ENCODE measurements at regions not wholly inside any gene's neighbourhood (a gene's known extent, or its start where the extent isn't known, plus 50 kb on each side); places are given as distances from the start of the nearest gene placed in this dataset.

DNA sequence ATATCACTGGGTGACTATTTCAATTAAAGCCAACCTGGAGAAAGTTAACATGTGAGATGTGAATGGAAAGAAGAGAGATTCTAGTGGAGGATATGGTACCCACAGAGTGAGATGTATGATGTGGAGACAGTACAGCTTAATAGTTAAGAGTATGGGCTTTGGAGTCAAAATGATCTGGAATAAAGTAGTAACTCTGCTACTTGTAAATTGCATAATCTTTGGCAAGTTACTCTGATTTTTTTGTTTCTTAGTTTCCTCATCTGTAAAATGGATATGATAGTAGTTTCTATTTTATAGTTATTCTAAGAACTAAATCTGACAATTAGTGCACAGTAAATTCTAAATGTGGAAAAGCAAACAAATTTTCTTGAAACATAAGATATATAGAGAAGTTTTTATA, 79.2 kb downstream of the ISOC1 start:
- Histone ChIP-seq H3K18ac (ENCODE audit: low read length) (no peak overlapping the region), H3K79me2 (ENCODE audit: control insufficient read depth, insufficient read depth, low read length, poor library complexity) (no peaks in the 10 kb centered on the region), H2AFZ (ENCODE audit: insufficient read depth, low read length, poor library complexity) (no peak overlapping the region), H3K4me1 (ENCODE audit: control insufficient read depth in 1 of 2, insufficient read depth in 2 of 2, low read length in 2 of 2) (no peaks in the 10 kb centered on the region), H2BK12ac (ENCODE audit: low read length) (no peak overlapping the region), H3K27ac (ENCODE audit: low read depth, low read length) (no peak overlapping the region), H4K8ac (ENCODE audit: low read depth, low read length) (no peak overlapping the region), H2BK120ac (ENCODE audit: insufficient read depth, low read length, poor library complexity) (no peak overlapping the region), H3K9me3 (ENCODE audit: insufficient read depth, low read depth, low read length) (no peaks in the 10 kb centered on the region), H3K4ac (ENCODE audit: low read depth, low read length) (no peak overlapping the region), H4K12ac (ENCODE audit: low read depth, low read length) (no peak overlapping the region), H3K4me2 (ENCODE audit: low read length) (no peak overlapping the region), H3K14ac (ENCODE audit: low read length) (no peak overlapping the region), H3K23ac (ENCODE audit: low read length) (no peak overlapping the region), H4K91ac (ENCODE audit: low read depth, low read length) (no peak overlapping the region), H2BK5ac (ENCODE audit: low read depth, low read length, poor library complexity) (no peak overlapping the region), H3K79me1 (ENCODE audit: low read length) (no peaks in the 10 kb centered on the region), H2AK5ac (ENCODE audit: low read length) (no peak overlapping the region), H3K36me3 (ENCODE audit: control insufficient read depth in 1 of 2, insufficient read depth in 2 of 2, low read length in 2 of 2) (no peaks in the 10 kb centered on the region), H3K4me3 (ENCODE audit: low read depth, low read length) (no peak overlapping the region), H3K9ac (ENCODE audit: low read length) (no peak overlapping the region), H3K27me3 (ENCODE audit: insufficient read depth, low read length) (no peaks in the 10 kb centered on the region)
- no peak for DNase-seq

DNA sequence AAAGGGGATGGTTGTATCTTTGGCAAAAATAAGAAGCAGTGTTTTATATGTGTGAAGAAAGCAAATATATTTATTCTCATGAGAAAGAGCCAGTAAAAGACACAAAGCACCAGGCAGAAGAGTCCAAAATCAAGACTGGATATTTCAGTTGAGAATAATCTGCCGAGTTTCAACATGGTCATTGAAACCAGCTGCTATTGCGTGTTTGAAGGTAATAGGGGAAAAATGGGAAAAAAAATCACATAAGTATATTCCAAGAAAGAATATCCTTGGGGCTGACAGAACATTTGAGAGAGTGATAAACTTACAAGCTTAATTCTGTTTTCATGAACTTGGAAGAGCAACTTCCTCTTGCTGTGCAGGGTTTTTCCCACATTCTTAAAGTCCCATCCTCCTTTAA, 79.9 kb downstream of the ISOC1 start:
- Histone ChIP-seq H2BK12ac (ENCODE audit: low read length) (no peak overlapping the region), H3K4ac (ENCODE audit: low read depth, low read length) (no peak overlapping the region), H3K9ac (ENCODE audit: low read length) (no peak overlapping the region), H3K27ac (ENCODE audit: low read depth, low read length) (no peak overlapping the region), H4K8ac (ENCODE audit: low read depth, low read length) (no peak overlapping the region), H3K4me1 (ENCODE audit: control insufficient read depth in 1 of 2, insufficient read depth in 2 of 2, low read length in 2 of 2) (no peaks in the 10 kb centered on the region), H3K36me3 (ENCODE audit: control insufficient read depth in 1 of 2, insufficient read depth in 2 of 2, low read length in 2 of 2) (no peaks in the 10 kb centered on the region), H3K18ac (ENCODE audit: low read length) (no peak overlapping the region), H2AK5ac (ENCODE audit: low read length) (no peak overlapping the region), H3K79me1 (ENCODE audit: low read length) (no peaks in the 10 kb centered on the region), H3K9me3 (ENCODE audit: insufficient read depth, low read depth, low read length) (no peaks in the 10 kb centered on the region), H3K14ac (ENCODE audit: low read length) (no peak overlapping the region), H2AFZ (ENCODE audit: insufficient read depth, low read length, poor library complexity) (no peak overlapping the region), H2BK5ac (ENCODE audit: low read depth, low read length, poor library complexity) (no peak overlapping the region), H3K23ac (ENCODE audit: low read length) (no peak overlapping the region), H2BK120ac (ENCODE audit: insufficient read depth, low read length, poor library complexity) (no peak overlapping the region), H4K91ac (ENCODE audit: low read depth, low read length) (no peak overlapping the region), H3K27me3 (ENCODE audit: insufficient read depth, low read length) (no peaks in the 10 kb centered on the region), H3K4me2 (ENCODE audit: low read length) (no peak overlapping the region), H3K4me3 (ENCODE audit: low read depth, low read length) (no peak overlapping the region), H3K79me2 (ENCODE audit: control insufficient read depth, insufficient read depth, low read length, poor library complexity) (no peaks in the 10 kb centered on the region), H4K12ac (ENCODE audit: low read depth, low read length) (no peak overlapping the region)
- no CpG with 5 or more reads among the region's 2 CpGs for WGBS (ENCODE audit: extremely low coverage, insufficient coverage, insufficient read length)
- DNase-seq = no peak

- H2BK5ac ChIP-seq (ENCODE audit: low read depth, low read length, poor library complexity) = no peak overlapping the region
- no peak overlapping the region for H3K9ac ChIP-seq (ENCODE audit: low read length)
- H2AFZ ChIP-seq (ENCODE audit: insufficient read depth, low read length, poor library complexity) = no peak overlapping the region
- H2BK12ac ChIP-seq (ENCODE audit: low read length) = no peak overlapping the region
- no peaks in the 10 kb centered on the region for H3K79me2 ChIP-seq (ENCODE audit: control insufficient read depth, insufficient read depth, low read length, poor library complexity)
- no peak overlapping the region for H4K12ac ChIP-seq (ENCODE audit: low read depth, low read length)
- no peaks in the 10 kb centered on the region for H3K4me1 ChIP-seq (ENCODE audit: control insufficient read depth in 1 of 2, insufficient read depth in 2 of 2, low read length in 2 of 2)
- peak in 1 of 2 donors; percentile 12 for DNase-seq
- H3K9me3 ChIP-seq (ENCODE audit: insufficient read depth, low read depth, low read length) = no peaks in the 10 kb centered on the region
- H3K36me3 ChIP-seq (ENCODE audit: control insufficient read depth in 1 of 2, insufficient read depth in 2 of 2, low read length in 2 of 2) = no peaks in the 10 kb centered on the region
- H2AK5ac ChIP-seq (ENCODE audit: low read length) = no peak overlapping the region
- no peak overlapping the region for H3K27ac ChIP-seq (ENCODE audit: low read depth, low read length)
- no peak overlapping the region for H3K4me2 ChIP-seq (ENCODE audit: low read length)
- H3K14ac ChIP-seq (ENCODE audit: low read length) = no peak overlapping the region
- H3K18ac ChIP-seq (ENCODE audit: low read length) = no peak overlapping the region
- H3K23ac ChIP-seq (ENCODE audit: low read length) = no peak overlapping the region
- no peak overlapping the region for H2BK120ac ChIP-seq (ENCODE audit: insufficient read depth, low read length, poor library complexity)
- no peak overlapping the region for H3K4ac ChIP-seq (ENCODE audit: low read depth, low read length)
- no peak overlapping the region for H3K4me3 ChIP-seq (ENCODE audit: low read depth, low read length)
- H3K79me1 ChIP-seq (ENCODE audit: low read length) = no peaks in the 10 kb centered on the region
- no peak overlapping the region for H4K91ac ChIP-seq (ENCODE audit: low read depth, low read length)
- no peak overlapping the region for H4K8ac ChIP-seq (ENCODE audit: low read depth, low read length)
- H3K27me3 ChIP-seq (ENCODE audit: insufficient read depth, low read length) = no peaks in the 10 kb centered on the region
Measured at GRCh38 chr5:129177451-129177850, 82.9 kb downstream of the ISOC1 start.

GRCh38 chr5:129199308-129199707, 104.8 kb downstream of the ISOC1 start:
- WGBS (ENCODE audit: extremely low coverage, insufficient coverage, insufficient read length) = no CpG with 5 or more reads among the region's 3 CpGs
- no peak overlapping the region for H3K4ac ChIP-seq (ENCODE audit: low read depth, low read length)
- no peaks in the 10 kb centered on the region for H3K27me3 ChIP-seq (ENCODE audit: insufficient read depth, low read length)
- no peak overlapping the region for H4K91ac ChIP-seq (ENCODE audit: low read depth, low read length)
- no peak overlapping the region for H2BK12ac ChIP-seq (ENCODE audit: low read length)
- H2BK120ac ChIP-seq (ENCODE audit: insufficient read depth, low read length, poor library complexity) = no peak overlapping the region
- no peak overlapping the region for H2AFZ ChIP-seq (ENCODE audit: insufficient read depth, low read length, poor library complexity)
- no peaks in the 10 kb centered on the region for H3K79me1 ChIP-seq (ENCODE audit: low read length)
- H3K4me1 ChIP-seq (ENCODE audit: control insufficient read depth in 1 of 2, insufficient read depth in 2 of 2, low read length in 2 of 2) = no peaks in the 10 kb centered on the region
- H2BK5ac ChIP-seq (ENCODE audit: low read depth, low read length, poor library complexity) = no peak overlapping the region
- no peaks in the 10 kb centered on the region for H3K9me3 ChIP-seq (ENCODE audit: insufficient read depth, low read depth, low read length)
- no peaks in the 10 kb centered on the region for H3K36me3 ChIP-seq (ENCODE audit: control insufficient read depth in 1 of 2, insufficient read depth in 2 of 2, low read length in 2 of 2)
- no peak overlapping the region for H3K4me3 ChIP-seq (ENCODE audit: low read depth, low read length)
- peak in 1 of 2 donors; percentile 15 for DNase-seq
- no peak overlapping the region for H4K12ac ChIP-seq (ENCODE audit: low read depth, low read length)
- no peak overlapping the region for H3K27ac ChIP-seq (ENCODE audit: low read depth, low read length)
- H3K9ac ChIP-seq (ENCODE audit: low read length) = no peak overlapping the region
- H2AK5ac ChIP-seq (ENCODE audit: low read length) = no peak overlapping the region
- no peak overlapping the region for H3K23ac ChIP-seq (ENCODE audit: low read length)
- H3K14ac ChIP-seq (ENCODE audit: low read length) = no peak overlapping the region
- no peak overlapping the region for H3K4me2 ChIP-seq (ENCODE audit: low read length)
- no peak overlapping the region for H3K18ac ChIP-seq (ENCODE audit: low read length)
- H4K8ac ChIP-seq (ENCODE audit: low read depth, low read length) = no peak overlapping the region
- no peaks in the 10 kb centered on the region for H3K79me2 ChIP-seq (ENCODE audit: control insufficient read depth, insufficient read depth, low read length, poor library complexity)

DNA sequence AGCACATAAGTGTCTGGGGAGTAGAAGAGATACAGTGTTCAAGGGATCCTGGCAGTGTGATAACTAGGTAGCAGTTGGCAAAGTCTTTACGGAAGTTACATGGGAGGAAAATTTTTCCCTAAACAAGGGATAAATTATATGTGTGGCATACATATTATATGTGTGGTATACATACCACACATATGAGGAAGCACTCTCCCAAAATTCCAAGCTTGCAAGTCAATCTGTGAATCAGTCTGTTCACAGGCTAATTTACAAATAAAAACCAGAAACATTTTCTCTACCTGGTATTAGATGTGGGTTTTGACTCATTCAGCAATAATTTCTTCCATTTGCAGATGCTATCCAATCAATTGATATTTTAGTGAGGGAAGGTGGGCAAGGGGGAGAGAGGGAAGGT, 110.0 kb downstream of the ISOC1 start:
- Histone ChIP-seq H2BK12ac (ENCODE audit: low read length) (no peak overlapping the region), H3K4me1 (ENCODE audit: control insufficient read depth in 1 of 2, insufficient read depth in 2 of 2, low read length in 2 of 2) (no peaks in the 10 kb centered on the region), H3K27ac (ENCODE audit: low read depth, low read length) (no peak overlapping the region), H2BK5ac (ENCODE audit: low read depth, low read length, poor library complexity) (no peak overlapping the region), H3K36me3 (ENCODE audit: control insufficient read depth in 1 of 2, insufficient read depth in 2 of 2, low read length in 2 of 2) (no peaks in the 10 kb centered on the region), H3K14ac (ENCODE audit: low read length) (no peak overlapping the region), H3K4me3 (ENCODE audit: low read depth, low read length) (no peak overlapping the region), H4K91ac (ENCODE audit: low read depth, low read length) (no peak overlapping the region), H3K79me2 (ENCODE audit: control insufficient read depth, insufficient read depth, low read length, poor library complexity) (no peaks in the 10 kb centered on the region), H4K12ac (ENCODE audit: low read depth, low read length) (no peak overlapping the region), H4K8ac (ENCODE audit: low read depth, low read length) (no peak overlapping the region), H2BK120ac (ENCODE audit: insufficient read depth, low read length, poor library complexity) (no peak overlapping the region), H3K9me3 (ENCODE audit: insufficient read depth, low read depth, low read length) (no peaks in the 10 kb centered on the region), H2AK5ac (ENCODE audit: low read length) (no peak overlapping the region), H3K18ac (ENCODE audit: low read length) (no peak overlapping the region), H3K4ac (ENCODE audit: low read depth, low read length) (no peak overlapping the region), H2AFZ (ENCODE audit: insufficient read depth, low read length, poor library complexity) (no peak overlapping the region), H3K9ac (ENCODE audit: low read length) (no peak overlapping the region), H3K4me2 (ENCODE audit: low read length) (no peak overlapping the region), H3K27me3 (ENCODE audit: insufficient read depth, low read length) (no peaks in the 10 kb centered on the region), H3K23ac (ENCODE audit: low read length) (no peak overlapping the region), H3K79me1 (ENCODE audit: low read length) (no peaks in the 10 kb centered on the region)
- DNase-seq = peak; percentile 18 to 60
- WGBS (ENCODE audit: extremely low coverage, insufficient coverage, insufficient read length) = no CpG with 5 or more reads among the region's 1 CpG
